Liver (tissue), 8 donors: ENCODE measurements at regions not wholly inside any gene's neighbourhood (a gene's known extent, or its start where the extent isn't known, plus 50 kb on each side); places are given as distances from the start of the nearest gene placed in this dataset.

Experiments
- DNase-seq: peaks from one replicate; pipeline ENCODE4 v3.0.0-alpha.2; 2017; ENCODE audit warnings: low spot score
- H3K27ac ChIP-seq, 2 donors: one replicate each; pipeline ENCODE4 v1.7.0; 2013; ENCODE audit warnings: inconsistent platforms in 2 of 2, low read length in 2 of 2, control low read depth in 1 of 2, low read depth in 1 of 2, mild to moderate bottlenecking in 1 of 2
- H3K27me3 ChIP-seq, 4 donors: one replicate each; pipeline versions ENCODE4 v1.6.1 to v1.7.0; 2013; ENCODE audit warnings: low read length in 3 of 4, inconsistent platforms in 1 of 4, mild to moderate bottlenecking in 1 of 4, moderate library complexity in 1 of 4; ENCODE audit not compliant: control insufficient read depth in 4 of 4, insufficient read depth in 4 of 4
- H3K36me3 ChIP-seq, 4 donors: one replicate each; pipeline versions ENCODE4 v1.6.1 to v1.7.0; 2013; ENCODE audit warnings: low read length in 3 of 4, mild to moderate bottlenecking in 3 of 4, low read depth in 1 of 4, moderate library complexity in 1 of 4; ENCODE audit not compliant: control insufficient read depth in 4 of 4, insufficient read depth in 3 of 4
- H3K4me1 ChIP-seq, 4 donors: one replicate each; pipeline versions ENCODE4 v1.6.1 to v1.7.0; 2013; ENCODE audit warnings: low read length in 3 of 4, mild to moderate bottlenecking in 3 of 4, moderate library complexity in 1 of 4; ENCODE audit not compliant: control insufficient read depth in 4 of 4, insufficient read depth in 4 of 4
- H3K4me3 ChIP-seq, 3 donors: one replicate each; pipeline versions ENCODE4 v1.6.1 to v1.7.0; 2013; ENCODE audit warnings: low read length in 3 of 3, control low read depth in 1 of 3, low read depth in 1 of 3, mild to moderate bottlenecking in 1 of 3
- H3K9ac ChIP-seq, 2 donors: one replicate each; pipeline ENCODE4 v1.7.0; 2013; ENCODE audit warnings: low read length in 2 of 2, mild to moderate bottlenecking in 2 of 2, moderate library complexity in 2 of 2, control low read depth in 1 of 2, low read depth in 1 of 2
- H3K9me3 ChIP-seq, 4 donors: one replicate each; pipeline versions ENCODE4 v1.6.1 to v1.7.0; 2013; ENCODE audit warnings: low read length in 3 of 4; ENCODE audit not compliant: control insufficient read depth in 4 of 4
- EGR1 ChIP-seq, 2 donors: IDR thresholded peaks; 2 replicates each; pipeline ENCODE4 v1.6.1; 2016 to 2018; ENCODE audit warnings: antibody characterized with exemption in 2 of 2, low read depth in 2 of 2
- FOXA1 ChIP-seq: IDR thresholded peaks from 2 replicates; pipeline ENCODE4 v1.6.1; 2016; ENCODE audit warnings: antibody characterized with exemption
- FOXA2 ChIP-seq: IDR thresholded peaks from 2 replicates; pipeline ENCODE4 v1.6.1; 2016; ENCODE audit warnings: antibody characterized with exemption
- GABPA ChIP-seq, 2 donors: IDR thresholded peaks in 1 of 2; conservative IDR thresholded peaks in 1 of 2; 2 replicates each; pipeline ENCODE4 v1.6.1; 2016; ENCODE audit warnings: antibody characterized with exemption in 2 of 2, mild to moderate bottlenecking in 1 of 2, moderate library complexity in 1 of 2
- HNF4A ChIP-seq, 2 donors: conservative IDR thresholded peaks; 2 replicates each; pipeline ENCODE4 v1.6.1; 2016; ENCODE audit warnings: antibody characterized with exemption in 2 of 2, mild to moderate bottlenecking in 2 of 2
- HNF4G ChIP-seq: IDR thresholded peaks from 2 replicates; pipeline ENCODE4 v1.6.1; 2016; ENCODE audit warnings: antibody characterized with exemption
- JUND ChIP-seq, 2 donors: IDR thresholded peaks; 2 replicates each; pipeline ENCODE4 v1.6.1; 2016; ENCODE audit warnings: antibody characterized with exemption in 2 of 2
- NR2F2 ChIP-seq: IDR thresholded peaks from 2 replicates; pipeline ENCODE4 v1.6.1; 2016; ENCODE audit warnings: antibody characterized with exemption
- RAD21 ChIP-seq, 2 donors: IDR thresholded peaks; 2 replicates each; pipeline ENCODE4 v1.6.1; 2016; ENCODE audit warnings: antibody characterized with exemption in 2 of 2, mild to moderate bottlenecking in 2 of 2
- RXRA ChIP-seq, 2 donors: IDR thresholded peaks; 2 replicates each; pipeline ENCODE4 v1.6.1; 2017 to 2018; ENCODE audit warnings: antibody characterized with exemption in 2 of 2, mild to moderate bottlenecking in 1 of 2
- SP1 ChIP-seq: IDR thresholded peaks from 2 replicates; pipeline ENCODE4 v1.6.1; 2018; ENCODE audit warnings: antibody characterized with exemption, mild to moderate bottlenecking
- TAF1 ChIP-seq: conservative IDR thresholded peaks from 2 replicates; pipeline ENCODE4 v1.6.1; 2016; ENCODE audit warnings: antibody characterized with exemption, mild to moderate bottlenecking
- YY1 ChIP-seq: IDR thresholded peaks from 2 replicates; pipeline ENCODE4 v1.6.1; 2016; ENCODE audit warnings: antibody characterized with exemption, mild to moderate bottlenecking
- WGBS: extraction: QIAGEN DNeasy Blood & Tissue Kit; methylation state at CpG from one replicate; pipeline ENCODE4 v1.1.7; 2013; 5-methylcytosine and 5-hydroxymethylcytosine counted together
- TF ChIP-seq, protein P1 (sequence below): fragments of 150-350 bp; IDR thresholded peaks from 2 replicates; pipeline ENCODE4 v1.5.1; 2017; ENCODE audit warnings: improper control_type of control experiment, low read depth, low read length; ENCODE audit not compliant: missing input control
- TF ChIP-seq, protein P2 (sequence below): IDR thresholded peaks from 2 replicates; pipeline ENCODE4 v1.6.1; 2016; ENCODE audit warnings: antibody characterized with exemption, mild to moderate bottlenecking
- TF ChIP-seq, protein P3 (sequence below): IDR thresholded peaks from 2 replicates; pipeline ENCODE4 v1.6.1; 2016; ENCODE audit warnings: antibody characterized with exemption
- TF ChIP-seq, protein P4 (sequence below): IDR thresholded peaks from 2 replicates; pipeline ENCODE4 v1.6.1; 2016; ENCODE audit warnings: antibody characterized with exemption
- TF ChIP-seq, protein P5 (sequence below): IDR thresholded peaks from 2 replicates; pipeline ENCODE4 v1.6.1; 2016; ENCODE audit warnings: antibody characterized with exemption
- donor health status: healthy.
- donor health status: healthy.
- donor health status: healthy.
- donor health status: healthy.
- donor health status: healthy.

DNA sequence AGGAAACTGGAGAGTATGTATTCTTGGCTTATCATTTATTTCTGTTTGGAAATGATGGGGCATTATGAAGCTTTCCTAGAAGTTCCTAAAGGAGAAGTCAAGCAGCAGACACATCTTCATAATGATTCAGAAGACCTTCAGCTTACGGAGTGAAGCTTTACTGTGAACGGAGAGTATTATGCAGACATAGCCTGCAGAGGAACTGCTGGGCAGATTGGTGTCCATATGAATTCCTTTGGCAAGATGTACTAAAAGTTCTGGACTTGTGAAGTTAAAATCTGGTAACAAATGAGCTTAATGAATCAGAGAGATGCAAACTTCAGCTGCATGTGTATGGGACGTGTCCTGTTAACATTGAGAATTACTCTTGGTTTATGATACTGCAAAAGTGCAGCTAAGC is 60.1 kb downstream of the NABP1 start:
- WGBS, result 91% methylated on average over 3 of the region's 3 CpGs
- Histone ChIP-seq H3K27ac (no peak overlapping the region), H3K9me3 (no peaks in the 10 kb centered on the region), H3K27me3 (no peaks in the 10 kb centered on the region), H3K36me3 (no peaks in the 10 kb centered on the region), H3K4me1 (no peaks in the 10 kb centered on the region), H3K9ac (no peak overlapping the region), H3K4me3 (no peak overlapping the region)
- no peak for TF ChIP-seq EGR1 (IDR thresholded peaks at IDR 0.05; ENCODE audit: low read depth in 2 of 2)
- no peak for TF ChIP-seq JUND (IDR thresholded peaks at IDR 0.05)
- TF ChIP-seq RXRA (IDR thresholded peaks at IDR 0.05), result no peak
- no peak for TF ChIP-seq RAD21 (IDR thresholded peaks at IDR 0.05)
- TF ChIP-seq TAF1, result no peak
- TF ChIP-seq YY1, result no peak
- no peak for TF ChIP-seq SP1
- no peak for TF ChIP-seq FOXA2
- TF ChIP-seq HNF4A (conservative IDR thresholded peaks at IDR 0.05), result no peak
- no peak for TF ChIP-seq FOXA1
- TF ChIP-seq, protein P1, sequence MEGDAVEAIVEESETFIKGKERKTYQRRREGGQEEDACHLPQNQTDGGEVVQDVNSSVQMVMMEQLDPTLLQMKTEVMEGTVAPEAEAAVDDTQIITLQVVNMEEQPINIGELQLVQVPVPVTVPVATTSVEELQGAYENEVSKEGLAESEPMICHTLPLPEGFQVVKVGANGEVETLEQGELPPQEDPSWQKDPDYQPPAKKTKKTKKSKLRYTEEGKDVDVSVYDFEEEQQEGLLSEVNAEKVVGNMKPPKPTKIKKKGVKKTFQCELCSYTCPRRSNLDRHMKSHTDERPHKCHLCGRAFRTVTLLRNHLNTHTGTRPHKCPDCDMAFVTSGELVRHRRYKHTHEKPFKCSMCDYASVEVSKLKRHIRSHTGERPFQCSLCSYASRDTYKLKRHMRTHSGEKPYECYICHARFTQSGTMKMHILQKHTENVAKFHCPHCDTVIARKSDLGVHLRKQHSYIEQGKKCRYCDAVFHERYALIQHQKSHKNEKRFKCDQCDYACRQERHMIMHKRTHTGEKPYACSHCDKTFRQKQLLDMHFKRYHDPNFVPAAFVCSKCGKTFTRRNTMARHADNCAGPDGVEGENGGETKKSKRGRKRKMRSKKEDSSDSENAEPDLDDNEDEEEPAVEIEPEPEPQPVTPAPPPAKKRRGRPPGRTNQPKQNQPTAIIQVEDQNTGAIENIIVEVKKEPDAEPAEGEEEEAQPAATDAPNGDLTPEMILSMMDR, result no peak
- no peak for TF ChIP-seq HNF4G
- no peak for TF ChIP-seq GABPA (IDR thresholded peaks at IDR 0.05 in 1 of 2, conservative IDR thresholded peaks at IDR 0.05 in 1 of 2)
- no peak for TF ChIP-seq NR2F2
- TF ChIP-seq, protein P2, sequence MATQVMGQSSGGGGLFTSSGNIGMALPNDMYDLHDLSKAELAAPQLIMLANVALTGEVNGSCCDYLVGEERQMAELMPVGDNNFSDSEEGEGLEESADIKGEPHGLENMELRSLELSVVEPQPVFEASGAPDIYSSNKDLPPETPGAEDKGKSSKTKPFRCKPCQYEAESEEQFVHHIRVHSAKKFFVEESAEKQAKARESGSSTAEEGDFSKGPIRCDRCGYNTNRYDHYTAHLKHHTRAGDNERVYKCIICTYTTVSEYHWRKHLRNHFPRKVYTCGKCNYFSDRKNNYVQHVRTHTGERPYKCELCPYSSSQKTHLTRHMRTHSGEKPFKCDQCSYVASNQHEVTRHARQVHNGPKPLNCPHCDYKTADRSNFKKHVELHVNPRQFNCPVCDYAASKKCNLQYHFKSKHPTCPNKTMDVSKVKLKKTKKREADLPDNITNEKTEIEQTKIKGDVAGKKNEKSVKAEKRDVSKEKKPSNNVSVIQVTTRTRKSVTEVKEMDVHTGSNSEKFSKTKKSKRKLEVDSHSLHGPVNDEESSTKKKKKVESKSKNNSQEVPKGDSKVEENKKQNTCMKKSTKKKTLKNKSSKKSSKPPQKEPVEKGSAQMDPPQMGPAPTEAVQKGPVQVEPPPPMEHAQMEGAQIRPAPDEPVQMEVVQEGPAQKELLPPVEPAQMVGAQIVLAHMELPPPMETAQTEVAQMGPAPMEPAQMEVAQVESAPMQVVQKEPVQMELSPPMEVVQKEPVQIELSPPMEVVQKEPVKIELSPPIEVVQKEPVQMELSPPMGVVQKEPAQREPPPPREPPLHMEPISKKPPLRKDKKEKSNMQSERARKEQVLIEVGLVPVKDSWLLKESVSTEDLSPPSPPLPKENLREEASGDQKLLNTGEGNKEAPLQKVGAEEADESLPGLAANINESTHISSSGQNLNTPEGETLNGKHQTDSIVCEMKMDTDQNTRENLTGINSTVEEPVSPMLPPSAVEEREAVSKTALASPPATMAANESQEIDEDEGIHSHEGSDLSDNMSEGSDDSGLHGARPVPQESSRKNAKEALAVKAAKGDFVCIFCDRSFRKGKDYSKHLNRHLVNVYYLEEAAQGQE, result no peak
- TF ChIP-seq, protein P3, sequence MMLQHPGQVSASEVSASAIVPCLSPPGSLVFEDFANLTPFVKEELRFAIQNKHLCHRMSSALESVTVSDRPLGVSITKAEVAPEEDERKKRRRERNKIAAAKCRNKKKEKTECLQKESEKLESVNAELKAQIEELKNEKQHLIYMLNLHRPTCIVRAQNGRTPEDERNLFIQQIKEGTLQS, result no peak
- TF ChIP-seq, protein P4, sequence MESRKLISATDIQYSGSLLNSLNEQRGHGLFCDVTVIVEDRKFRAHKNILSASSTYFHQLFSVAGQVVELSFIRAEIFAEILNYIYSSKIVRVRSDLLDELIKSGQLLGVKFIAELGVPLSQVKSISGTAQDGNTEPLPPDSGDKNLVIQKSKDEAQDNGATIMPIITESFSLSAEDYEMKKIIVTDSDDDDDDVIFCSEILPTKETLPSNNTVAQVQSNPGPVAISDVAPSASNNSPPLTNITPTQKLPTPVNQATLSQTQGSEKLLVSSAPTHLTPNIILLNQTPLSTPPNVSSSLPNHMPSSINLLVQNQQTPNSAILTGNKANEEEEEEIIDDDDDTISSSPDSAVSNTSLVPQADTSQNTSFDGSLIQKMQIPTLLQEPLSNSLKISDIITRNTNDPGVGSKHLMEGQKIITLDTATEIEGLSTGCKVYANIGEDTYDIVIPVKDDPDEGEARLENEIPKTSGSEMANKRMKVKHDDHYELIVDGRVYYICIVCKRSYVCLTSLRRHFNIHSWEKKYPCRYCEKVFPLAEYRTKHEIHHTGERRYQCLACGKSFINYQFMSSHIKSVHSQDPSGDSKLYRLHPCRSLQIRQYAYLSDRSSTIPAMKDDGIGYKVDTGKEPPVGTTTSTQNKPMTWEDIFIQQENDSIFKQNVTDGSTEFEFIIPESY, result no peak
- TF ChIP-seq, protein P5, sequence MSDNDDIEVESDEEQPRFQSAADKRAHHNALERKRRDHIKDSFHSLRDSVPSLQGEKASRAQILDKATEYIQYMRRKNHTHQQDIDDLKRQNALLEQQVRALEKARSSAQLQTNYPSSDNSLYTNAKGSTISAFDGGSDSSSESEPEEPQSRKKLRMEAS, result no peak
- no peak for DNase-seq
